HCT116 (cell line): ENCODE measurements at regions not wholly inside any gene's neighbourhood (a gene's known extent, or its start where the extent isn't known, plus 50 kb on each side); places are given as distances from the start of the nearest gene placed in this dataset.

ENCODE experiments used
- ELF1 ChIP-seq: IDR thresholded peaks from 2 replicates; pipeline ENCODE4 v1.6.1; 2012; ENCODE audit warnings: low read depth, borderline replicate concordance
- POLR2A ChIP-seq: IDR thresholded peaks from 2 replicates; pipeline ENCODE4 v1.7.0; 2011; ENCODE audit warnings: borderline replicate concordance; ENCODE audit not compliant: insufficient read depth, insufficient read length; ENCODE audit errors: extremely low read depth
- TF ChIP-seq, protein P1 (sequence below): IDR thresholded peaks from 2 replicates; pipeline ENCODE4 v1.6.1; 2012

DNA sequence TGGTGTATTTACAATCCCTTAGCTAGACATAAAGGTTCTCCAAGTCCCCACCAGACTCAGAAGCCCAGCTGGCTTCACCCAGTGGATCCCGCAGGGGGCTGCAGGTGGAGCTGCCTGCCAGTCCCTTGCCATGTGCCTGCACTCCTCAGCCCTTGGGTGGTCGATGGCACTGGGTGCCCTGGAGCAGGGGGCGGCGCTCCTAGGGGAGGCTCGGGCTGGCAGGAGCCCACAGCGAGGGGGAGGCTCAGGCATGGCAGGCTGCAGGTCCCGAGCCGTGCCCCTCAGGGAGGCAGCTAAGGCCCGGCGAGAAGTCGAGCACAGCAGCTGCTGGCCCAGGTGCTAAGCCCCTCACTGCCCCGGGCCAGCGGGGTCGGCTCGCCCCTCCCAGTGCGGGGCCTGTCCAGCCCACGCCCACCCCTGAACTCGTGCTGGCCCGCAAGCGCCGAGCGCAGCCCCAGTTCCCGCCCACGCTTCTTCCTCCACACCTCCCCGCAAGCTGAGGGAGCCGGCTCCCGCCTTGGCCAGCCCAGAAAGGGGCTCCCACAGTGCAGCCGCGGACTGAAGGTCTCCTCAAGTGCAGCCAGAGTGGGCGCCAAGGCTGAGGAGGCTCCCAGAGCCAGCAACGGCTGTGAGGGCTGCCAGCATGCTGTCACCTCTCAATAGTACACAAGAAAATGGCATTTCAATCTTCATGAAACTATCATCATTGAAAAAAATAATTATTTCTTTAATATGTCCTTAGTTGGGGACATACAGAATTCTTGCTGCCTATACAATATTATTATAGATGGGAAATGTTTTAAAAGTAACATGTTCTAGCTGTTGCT is 189.1 kb downstream of the SLC7A11 start:
- TF ChIP-seq ELF1 (no peak), POLR2A (no peak)
- TF ChIP-seq, protein P1, sequence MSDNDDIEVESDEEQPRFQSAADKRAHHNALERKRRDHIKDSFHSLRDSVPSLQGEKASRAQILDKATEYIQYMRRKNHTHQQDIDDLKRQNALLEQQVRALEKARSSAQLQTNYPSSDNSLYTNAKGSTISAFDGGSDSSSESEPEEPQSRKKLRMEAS = no peak; the same call in 1 of the 2 replicates
